GM18861 (cell line): ENCODE measurements at regions not wholly inside any gene's neighbourhood (a gene's known extent, or its start where the extent isn't known, plus 50 kb on each side); places are given as distances from the start of the nearest gene placed in this dataset.
"Not testable (repeated sequence)": the region's sequence is repeated elsewhere in the genome, so short reads cannot be mapped to it uniquely, and the experiment has no call there.

Experiments used
- ATAC-seq: cut with Tn5 transposase; IDR thresholded peaks from one replicate; pipeline ENCODE4 v1.9.1; 2021; ENCODE audit not compliant: unreplicated experiment

GRCh38 chr12:107607464-107608392 is 77.9 kb upstream of the PWP1 start:
- no peak for ATAC-seq

- ATAC-seq = not testable (repeated sequence)
These were observed 76.8 kb upstream of the PWP1 start for GRCh38 chr12:107608779-107609178.

- no peak for ATAC-seq
These were observed 75.4 kb upstream of the PWP1 start for GRCh38 chr12:107610021-107610859.

- ATAC-seq = no peak
These were observed 73.1 kb upstream of the PWP1 start for GRCh38 chr12:107612508-107612907.

GRCh38 chr12:107616941-107617340 is 68.7 kb upstream of the PWP1 start:
- no peak for ATAC-seq

- no peak for ATAC-seq
These were observed 67.5 kb upstream of the PWP1 start for GRCh38 chr12:107618106-107618505.

GRCh38 chr12:107619831-107620230 is 65.8 kb upstream of the PWP1 start:
- no peak for ATAC-seq

GRCh38 chr12:107622001-107622400 is 63.6 kb upstream of the PWP1 start:
- ATAC-seq = no peak

GRCh38 chr12:107624493-107624892 is 61.1 kb upstream of the PWP1 start:
- ATAC-seq = no peak

- no peak for ATAC-seq
These were observed 53.9 kb upstream of the PWP1 start for GRCh38 chr12:107631715-107632114.

- no peak for ATAC-seq
These were observed 53.4 kb upstream of the PWP1 start for GRCh38 chr12:107632246-107632645.

GRCh38 chr12:107634530-107634929 is 51.1 kb upstream of the PWP1 start:
- ATAC-seq = no peak

GRCh38 chr12:107635139-107635538 is 50.5 kb upstream of the PWP1 start:
- no peak for ATAC-seq
